GM23248 (cell line): ENCODE measurements at regions not wholly inside any gene's neighbourhood (a gene's known extent, or its start where the extent isn't known, plus 50 kb on each side); places are given as distances from the start of the nearest gene placed in this dataset.

Source experiments
- EZH2 ChIP-seq: fragments of 200-600 bp; sonication (generic); IDR thresholded peaks from 2 replicates; pipeline ENCODE4 v1.6.1; 2018; ENCODE audit warnings: antibody characterized with exemption, mild to moderate bottlenecking; ENCODE audit not compliant: insufficient read depth, poor library complexity, severe bottlenecking
- EZH2phosphoT487 ChIP-seq: fragments of 200-600 bp; sonication (generic); IDR thresholded peaks from 2 replicates; pipeline ENCODE4 v1.6.1; 2018; ENCODE audit warnings: antibody characterized with exemption, moderate library complexity, mild to moderate bottlenecking, low read depth; ENCODE audit not compliant: insufficient read depth

GRCh38 chr9:79980432-79980831, 408.7 kb downstream of the TLE4 start:
- no peak for TF ChIP-seq EZH2phosphoT487
- TF ChIP-seq EZH2 = no peak
